HCT116 (cell line): ENCODE measurements at regions not wholly inside any gene's neighbourhood (a gene's known extent, or its start where the extent isn't known, plus 50 kb on each side); places are given as distances from the start of the nearest gene placed in this dataset.

Source experiments
- ATF3 ChIP-seq: IDR thresholded peaks from 2 replicates; pipeline ENCODE4 v1.6.1; 2012
- CEBPB ChIP-seq: IDR thresholded peaks from 2 replicates; pipeline ENCODE4 v1.6.1; 2012; ENCODE audit warnings: low read depth
- EGR1 ChIP-seq: IDR thresholded peaks from 2 replicates; pipeline ENCODE4 v1.6.1; 2012; ENCODE audit warnings: low read depth
- EZH2 ChIP-seq: fragments of 200-600 bp; sonication (generic); IDR thresholded peaks from 2 replicates; pipeline ENCODE4 v1.6.1; 2017; ENCODE audit warnings: antibody characterized with exemption, mixed run types
- MAX ChIP-seq: IDR thresholded peaks from 2 replicates; pipeline ENCODE4 v1.6.1; 2012
- POLR2A ChIP-seq: IDR thresholded peaks from 2 replicates; pipeline ENCODE4 v1.7.0; 2011; ENCODE audit warnings: borderline replicate concordance; ENCODE audit not compliant: insufficient read depth, insufficient read length; ENCODE audit errors: extremely low read depth
- POLR2AphosphoS5 ChIP-seq: IDR thresholded peaks from 2 replicates; pipeline ENCODE4 v1.6.1; 2011; ENCODE audit warnings: mild to moderate bottlenecking, low read depth, low read length, moderate library complexity
- RAD21 ChIP-seq: IDR thresholded peaks from 2 replicates; pipeline ENCODE4 v1.6.1; 2012; ENCODE audit warnings: low read depth, mild to moderate bottlenecking
- SRF ChIP-seq: IDR thresholded peaks from 2 replicates; pipeline ENCODE4 v1.6.1; 2012; ENCODE audit warnings: low read depth
- ZNF274 ChIP-seq: fragments of 200-500 bp; sonication (Bioruptor generic); IDR thresholded peaks from 2 replicates; pipeline ENCODE4 v1.6.1; 2014; ENCODE audit warnings: mild to moderate bottlenecking, low read depth, low read length, inconsistent platforms
- TF ChIP-seq, protein P1 (sequence below), 3 experiments: fragments of 200-600 bp in 1 of 3; sonication (generic) in 1 of 3; IDR thresholded peaks in 2 of 3; conservative IDR thresholded peaks in 1 of 3; 2 replicates each; pipeline ENCODE4 v1.5.1; 2012 to 2017; ENCODE audit warnings: low read depth in 2 of 3, low read length in 2 of 3, antibody characterized with exemption in 1 of 3, borderline replicate concordance in 1 of 3, control low read depth in 1 of 3, mild to moderate bottlenecking in 1 of 3, mixed read lengths in 1 of 3, mixed run types in 1 of 3, moderate library complexity in 1 of 3; ENCODE audit not compliant: insufficient read depth in 1 of 3

DNA sequence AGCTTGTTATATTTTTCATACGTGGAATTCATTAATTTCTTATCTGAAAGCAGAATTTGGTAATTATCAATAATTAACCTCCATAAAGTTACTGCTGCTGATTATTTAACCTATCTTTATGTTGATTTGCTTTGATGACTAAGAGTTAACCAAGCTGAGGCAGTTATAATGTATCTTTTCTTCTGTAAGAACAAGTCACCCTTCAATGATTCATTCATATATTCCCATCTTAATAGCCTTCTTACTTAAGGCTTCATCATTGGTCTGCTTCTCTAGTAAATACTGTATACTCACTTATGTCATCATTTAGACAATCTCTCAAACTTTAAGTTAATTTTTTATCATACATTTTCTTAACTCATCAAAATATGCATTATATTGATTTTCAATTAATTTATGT, 592.2 kb downstream of the ANXA1 start:
- TF ChIP-seq, protein P1, sequence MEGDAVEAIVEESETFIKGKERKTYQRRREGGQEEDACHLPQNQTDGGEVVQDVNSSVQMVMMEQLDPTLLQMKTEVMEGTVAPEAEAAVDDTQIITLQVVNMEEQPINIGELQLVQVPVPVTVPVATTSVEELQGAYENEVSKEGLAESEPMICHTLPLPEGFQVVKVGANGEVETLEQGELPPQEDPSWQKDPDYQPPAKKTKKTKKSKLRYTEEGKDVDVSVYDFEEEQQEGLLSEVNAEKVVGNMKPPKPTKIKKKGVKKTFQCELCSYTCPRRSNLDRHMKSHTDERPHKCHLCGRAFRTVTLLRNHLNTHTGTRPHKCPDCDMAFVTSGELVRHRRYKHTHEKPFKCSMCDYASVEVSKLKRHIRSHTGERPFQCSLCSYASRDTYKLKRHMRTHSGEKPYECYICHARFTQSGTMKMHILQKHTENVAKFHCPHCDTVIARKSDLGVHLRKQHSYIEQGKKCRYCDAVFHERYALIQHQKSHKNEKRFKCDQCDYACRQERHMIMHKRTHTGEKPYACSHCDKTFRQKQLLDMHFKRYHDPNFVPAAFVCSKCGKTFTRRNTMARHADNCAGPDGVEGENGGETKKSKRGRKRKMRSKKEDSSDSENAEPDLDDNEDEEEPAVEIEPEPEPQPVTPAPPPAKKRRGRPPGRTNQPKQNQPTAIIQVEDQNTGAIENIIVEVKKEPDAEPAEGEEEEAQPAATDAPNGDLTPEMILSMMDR (IDR thresholded peaks at IDR 0.05 in 2 of 3, conservative IDR thresholded peaks at IDR 0.05 in 1 of 3; ENCODE audit: borderline replicate concordance in 1 of 3, insufficient read depth in 1 of 3, low read depth in 2 of 3, low read length in 2 of 3): no peak
- no peak for TF ChIP-seq EGR1
- TF ChIP-seq POLR2AphosphoS5: no peak
- no peak for TF ChIP-seq RAD21
- no peak for TF ChIP-seq CEBPB
- no peak for TF ChIP-seq POLR2A
- TF ChIP-seq SRF: no peak
- no peak for TF ChIP-seq MAX
- TF ChIP-seq EZH2: no peak
- TF ChIP-seq ZNF274: no peak
- no peak for TF ChIP-seq ATF3
